ENCODE measurements at regions not wholly inside any gene's neighbourhood (a gene's known extent, or its start where the extent isn't known, plus 50 kb on each side); places are given as distances from the start of the nearest gene placed in this dataset.

DNA sequence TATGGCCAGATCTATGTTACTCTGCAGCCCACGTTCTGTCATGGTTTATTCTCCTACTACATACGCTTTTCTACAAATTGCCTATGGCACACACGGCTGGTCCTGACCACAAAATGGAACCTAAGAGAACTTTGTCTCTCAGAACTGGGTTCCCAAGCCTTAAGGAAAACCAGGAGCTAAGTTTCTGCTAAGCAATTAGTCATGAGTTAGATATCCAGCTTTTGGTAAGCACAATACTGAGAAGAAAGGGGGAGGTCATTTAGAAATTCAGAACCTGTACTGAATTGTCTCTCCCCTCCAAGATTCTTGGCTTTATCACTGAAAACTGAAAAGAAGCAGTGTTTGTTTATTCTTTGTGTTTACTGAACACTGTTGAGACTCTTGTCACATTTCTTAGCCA is 283.5 kb upstream of the TANK start:
- no peak for DNase-seq (ENCODE audit: low read depth)

DNA sequence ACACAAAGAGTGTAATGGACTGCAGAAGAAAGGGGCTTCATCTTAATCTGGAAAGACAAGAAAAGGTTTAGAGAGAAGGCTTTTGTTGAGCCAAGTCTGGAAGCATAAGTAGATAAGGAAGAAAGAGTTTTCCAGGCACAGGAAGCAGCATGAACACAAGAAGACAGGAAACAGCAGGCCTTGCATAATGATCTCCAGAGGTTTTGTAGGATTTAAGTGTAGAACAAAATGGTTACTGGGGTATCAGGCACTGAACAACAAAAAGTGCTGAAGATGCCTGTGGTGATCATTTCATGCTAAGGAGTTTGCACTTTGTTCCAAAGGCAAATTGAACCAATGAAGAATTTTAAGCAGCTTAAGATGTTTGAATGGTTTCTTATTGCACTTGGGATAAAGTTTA is 281.6 kb upstream of the TANK start:
- no peak for DNase-seq (ENCODE audit: low read depth)

DNA sequence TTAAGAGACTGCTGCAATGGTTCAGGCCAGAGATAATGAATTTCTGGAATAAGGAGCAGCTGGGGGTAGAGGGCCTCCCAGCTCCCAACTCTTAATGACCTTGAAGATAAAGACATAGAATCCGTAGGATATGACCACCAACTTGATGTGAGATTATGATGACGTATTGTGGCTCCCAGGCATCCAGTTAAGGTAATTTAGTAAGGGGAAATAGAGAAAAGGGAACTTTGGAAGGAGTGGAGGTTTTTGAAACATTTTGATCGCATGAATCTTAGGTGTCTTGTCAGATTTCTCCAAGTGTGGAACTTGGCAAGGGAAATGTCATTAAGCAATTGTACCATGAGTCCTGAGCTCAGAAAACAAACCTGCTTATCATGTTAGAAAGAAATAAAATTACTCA is 277.3 kb upstream of the TANK start:
- no peak for DNase-seq (ENCODE audit: low read depth)

DNA sequence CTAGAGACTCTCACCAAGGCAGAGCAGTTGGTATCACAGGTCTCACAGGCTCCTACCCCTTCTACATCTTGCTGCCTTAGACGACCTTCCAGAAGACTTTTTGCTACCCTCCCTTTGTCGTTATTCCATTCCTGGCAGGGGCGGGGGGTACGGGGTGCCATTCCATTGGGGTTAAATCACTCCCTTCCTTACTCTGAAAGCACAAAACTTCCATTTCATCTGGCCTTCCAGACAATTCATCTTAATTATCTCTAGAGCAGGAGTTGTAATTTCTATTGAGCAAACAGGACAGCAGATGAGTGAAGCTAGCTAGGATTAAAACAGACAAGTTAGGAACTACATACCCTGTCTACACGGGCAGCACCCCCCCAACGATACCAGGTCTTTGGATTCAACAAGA is 276.2 kb upstream of the TANK start:
- DNase-seq (ENCODE audit: low read depth): no peak

DNA sequence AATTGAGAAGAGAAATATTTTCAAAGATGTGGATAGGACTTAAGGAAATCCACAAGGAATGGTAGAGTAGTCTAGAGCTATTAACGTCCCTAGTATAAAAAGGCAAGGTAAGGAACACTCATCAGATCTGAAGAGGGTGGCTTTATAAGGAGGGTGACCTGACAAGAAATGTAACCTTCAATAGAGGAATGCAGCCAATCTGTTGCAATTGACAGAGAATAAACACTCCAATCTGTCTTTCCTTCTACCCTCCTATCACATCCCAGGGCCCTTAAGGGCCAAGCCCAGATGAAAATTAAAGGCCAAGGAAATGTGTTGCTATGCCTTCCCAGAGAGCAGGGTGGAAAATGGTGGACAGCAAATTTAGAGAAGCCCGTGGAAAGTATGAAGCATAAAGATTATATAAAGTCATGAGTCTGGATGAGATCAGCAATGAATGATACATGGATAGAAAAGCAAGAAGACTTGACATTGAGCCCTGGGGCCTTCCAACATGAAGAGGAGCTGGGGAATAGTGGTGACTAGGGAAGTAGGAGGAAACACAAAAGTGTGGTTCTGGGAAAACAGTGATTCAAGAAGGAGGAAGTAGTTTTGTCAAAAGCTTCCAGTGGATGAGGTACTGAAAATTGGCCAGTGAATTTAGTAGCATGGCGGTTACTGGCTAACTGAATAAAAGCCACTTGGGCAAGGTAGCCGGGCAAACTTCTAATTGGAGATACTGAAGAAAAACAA is 270.6 kb upstream of the TANK start:
- DNase-seq (ENCODE audit: low read depth): no peak

DNA sequence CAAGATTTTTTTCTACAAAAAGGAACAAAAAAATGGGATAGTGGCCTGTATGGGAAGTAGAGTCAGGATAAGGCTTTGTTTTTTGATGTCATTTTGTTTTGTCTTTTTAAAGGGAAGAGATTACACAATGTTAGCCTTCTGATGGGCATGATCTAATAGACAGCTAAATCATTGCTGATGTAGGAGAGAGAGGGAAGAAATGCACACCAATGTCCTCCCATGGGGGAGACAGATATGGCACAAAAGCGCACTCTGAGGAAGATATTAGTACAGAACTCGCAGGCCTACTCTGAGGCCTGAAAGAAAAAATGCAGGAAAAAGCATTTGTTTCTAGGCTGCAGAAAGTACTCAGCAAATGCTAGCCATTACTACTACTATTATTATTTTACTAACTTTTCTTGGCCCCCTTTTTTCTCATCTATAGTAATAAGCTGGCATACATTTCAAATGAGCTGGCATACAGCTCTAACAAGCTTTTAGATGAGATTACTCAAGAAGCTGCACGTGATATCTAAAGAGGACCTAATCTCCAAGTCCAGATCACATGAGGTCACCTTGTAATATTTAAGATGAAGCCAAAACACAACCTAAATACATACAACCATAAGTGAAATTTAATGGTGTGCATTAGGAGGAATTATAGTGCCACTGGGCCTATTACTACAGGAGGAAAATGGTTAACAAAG is 269.4 kb upstream of the TANK start:
- DNase-seq (ENCODE audit: low read depth): no peak

DNA sequence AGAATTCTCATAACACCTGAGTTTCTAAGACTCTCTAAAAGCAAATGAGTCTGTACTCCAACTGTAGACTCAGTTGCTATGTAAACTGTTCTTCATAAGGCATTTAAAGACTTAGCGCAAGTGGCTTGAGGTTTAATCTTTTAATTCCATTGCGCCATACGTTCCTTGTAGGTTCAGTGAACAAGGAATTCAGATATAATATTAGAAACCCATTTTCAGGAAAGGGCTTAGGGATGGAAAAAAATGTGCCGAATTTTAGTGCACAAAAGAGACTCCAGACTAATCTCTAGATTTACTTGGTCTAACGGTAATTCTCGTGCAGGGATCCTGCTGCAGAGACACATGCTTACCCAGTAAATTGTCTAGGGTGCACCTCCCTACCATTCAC is 268.9 kb upstream of the TANK start:
- DNase-seq (ENCODE audit: low read depth): no peak

DNA sequence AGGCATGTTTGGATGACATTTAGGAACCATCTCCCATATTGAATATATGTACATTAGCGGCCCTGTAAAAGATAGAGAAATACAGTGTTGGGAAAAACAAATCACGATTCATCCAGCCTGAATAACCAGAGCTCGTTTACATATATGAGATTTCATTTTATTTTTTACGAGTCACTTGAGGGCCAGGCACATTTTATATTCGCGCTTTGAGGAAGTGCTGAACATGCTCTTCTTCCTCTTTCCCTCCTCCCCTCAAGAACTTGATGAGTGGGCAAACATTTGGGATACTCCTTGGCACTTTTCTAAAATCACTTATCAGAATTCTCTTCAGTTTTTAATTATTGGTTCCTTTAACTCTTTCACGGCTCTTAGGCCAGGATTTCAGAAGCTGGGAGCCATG is 268.0 kb upstream of the TANK start:
- no peak for DNase-seq (ENCODE audit: low read depth)

DNA sequence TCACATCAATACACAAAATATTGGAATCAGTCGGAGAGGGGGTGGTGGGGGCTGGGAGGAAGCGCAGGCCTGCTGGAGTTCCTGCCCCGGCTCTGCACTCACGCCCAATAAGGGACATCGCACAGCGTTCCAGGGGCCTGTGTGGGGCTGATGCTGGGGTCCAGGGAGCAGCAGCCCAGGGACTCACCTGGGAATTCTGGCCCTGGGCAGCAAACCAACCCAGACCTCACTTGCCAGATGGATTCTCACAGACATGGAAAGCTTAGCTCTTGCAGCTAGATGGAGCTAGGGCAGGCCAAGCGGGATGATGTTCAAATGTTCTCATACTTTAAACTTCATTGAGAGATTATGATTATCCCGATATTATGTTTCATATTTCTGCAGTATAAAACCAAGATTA is 266.6 kb upstream of the TANK start:
- no peak for DNase-seq (ENCODE audit: low read depth)

DNA sequence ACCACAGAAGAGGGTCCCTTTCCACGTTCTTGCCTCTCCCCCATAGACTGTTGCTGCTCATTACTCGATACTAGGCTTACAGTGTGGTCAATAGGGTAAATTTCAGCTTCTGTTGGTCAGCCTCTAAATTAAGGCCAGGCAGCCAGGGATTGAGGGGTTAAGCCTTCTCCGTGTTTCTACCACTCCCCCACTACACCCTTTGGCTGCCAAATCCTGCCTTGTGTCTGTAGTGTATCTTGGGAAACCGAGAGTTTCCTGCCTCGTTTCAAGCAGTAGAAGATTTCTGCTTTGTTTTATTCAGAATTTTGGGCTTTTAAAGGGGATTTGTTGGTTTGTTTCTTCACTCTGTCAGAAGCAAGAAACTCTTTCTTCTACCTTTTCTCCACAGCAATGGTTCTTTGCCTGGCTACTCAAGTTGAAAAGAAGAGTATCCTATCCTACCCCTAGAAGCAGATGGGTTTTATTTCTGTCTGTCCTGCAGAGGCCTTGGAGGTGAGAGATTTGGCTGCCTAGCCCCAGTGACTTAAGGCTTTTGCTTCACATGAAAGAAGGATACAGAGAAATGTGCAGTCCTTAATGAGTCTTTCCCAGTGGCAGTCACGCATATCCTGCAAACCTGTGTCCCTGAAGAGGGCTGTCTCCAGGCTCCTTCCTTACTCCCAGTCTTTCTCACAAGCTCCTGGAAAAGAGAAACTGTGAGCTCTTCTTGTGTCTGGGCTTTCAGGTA is 261.5 kb upstream of the TANK start:
- no peak for DNase-seq (ENCODE audit: low read depth)

DNA sequence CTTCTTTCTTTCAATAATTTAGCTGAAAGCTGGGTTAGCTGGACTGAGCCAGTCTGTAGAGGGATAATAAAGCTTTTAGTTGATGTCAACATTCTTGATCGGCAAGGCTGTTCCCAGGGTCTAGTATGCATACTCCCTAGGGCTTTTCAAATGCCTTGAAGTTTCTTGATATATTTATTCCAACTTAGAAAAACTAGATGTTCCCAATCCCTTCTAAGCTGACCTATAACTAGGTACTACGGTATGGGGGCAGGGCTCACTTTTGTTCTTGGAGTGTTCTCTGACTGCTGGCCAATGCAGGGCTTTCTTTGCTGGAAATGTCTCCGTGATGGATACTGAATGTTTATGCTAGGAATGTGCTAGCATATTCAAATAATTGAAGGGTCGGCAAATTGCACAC is 258.6 kb upstream of the TANK start:
- DNase-seq (ENCODE audit: low read depth): no peak

DNA sequence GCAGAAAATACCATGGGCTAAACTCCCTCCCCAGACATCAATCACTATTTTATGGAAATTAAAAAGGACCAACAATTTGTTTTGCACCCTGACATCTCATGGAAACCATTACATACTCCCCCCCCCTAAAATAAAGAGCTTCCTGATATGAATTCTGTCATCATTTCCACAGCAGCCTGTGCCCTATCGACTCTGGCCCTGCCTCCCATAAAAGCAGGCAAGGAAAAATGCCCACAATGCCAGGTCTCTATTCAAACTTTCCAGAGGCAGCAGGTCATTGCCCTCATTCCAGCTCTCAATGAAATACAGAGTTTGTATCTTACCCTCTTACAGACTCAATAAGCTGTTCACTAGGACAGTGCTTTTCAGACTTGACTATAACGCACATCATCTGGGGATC is 254.4 kb upstream of the TANK start:
- no peak for DNase-seq (ENCODE audit: low read depth)

DNA sequence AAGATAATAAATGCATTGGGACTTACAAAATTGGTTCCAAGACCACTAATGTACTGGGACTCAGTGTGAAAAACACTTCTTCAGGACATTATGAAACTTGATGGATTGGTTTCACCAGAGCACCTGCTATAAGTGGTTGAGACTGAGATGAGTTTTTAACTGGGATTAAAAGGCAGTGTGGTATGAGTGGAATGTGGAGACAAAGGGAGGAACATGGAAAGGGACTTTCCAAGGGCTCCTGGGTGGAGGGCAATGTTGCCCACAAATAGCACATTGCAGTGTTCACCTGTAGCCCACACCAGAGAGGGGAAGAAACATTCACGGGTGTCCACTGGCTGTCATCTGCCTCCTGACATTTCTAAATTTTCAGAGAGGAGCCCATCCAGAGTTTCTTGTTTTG is 253.3 kb upstream of the TANK start:
- no peak for DNase-seq (ENCODE audit: low read depth)

DNA sequence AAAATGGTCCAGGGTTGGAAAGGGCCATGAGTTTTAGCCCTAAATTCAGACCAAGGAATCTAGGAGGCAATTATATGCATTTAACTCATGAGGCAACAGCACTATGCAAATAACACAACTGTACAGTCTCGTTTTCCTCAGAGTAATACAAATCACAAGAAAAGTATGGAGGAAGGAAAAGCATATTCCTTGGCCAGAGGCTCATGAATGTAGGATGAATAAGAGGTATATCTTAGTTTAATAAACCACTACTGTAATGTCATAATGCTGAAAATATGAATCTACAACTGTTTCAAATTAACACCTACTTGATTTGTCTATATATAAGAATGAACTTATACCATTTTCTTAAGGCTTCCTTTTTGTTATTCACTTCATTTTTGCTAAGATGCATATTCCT is 252.5 kb upstream of the TANK start:
- DNase-seq (ENCODE audit: low read depth): no peak

DNA sequence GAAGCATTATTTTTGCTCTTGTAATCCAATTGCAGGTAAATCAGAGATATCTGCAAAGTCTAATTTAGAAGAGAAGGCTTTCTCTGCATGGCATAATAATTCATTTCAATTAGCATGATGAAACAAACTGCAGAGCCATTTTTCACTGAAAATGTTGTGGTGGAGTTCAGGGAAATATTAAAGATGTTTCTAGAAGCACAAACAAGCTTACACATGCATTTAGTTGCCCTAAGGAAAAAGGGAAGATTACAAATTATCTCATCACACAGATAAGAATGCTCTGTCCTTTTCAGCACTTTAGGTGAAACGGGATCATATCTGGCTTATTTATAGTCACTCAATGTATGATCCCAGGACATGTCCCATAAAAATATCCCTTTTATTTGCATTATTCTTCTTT is 252.1 kb upstream of the TANK start:
- DNase-seq (ENCODE audit: low read depth): no peak

DNA sequence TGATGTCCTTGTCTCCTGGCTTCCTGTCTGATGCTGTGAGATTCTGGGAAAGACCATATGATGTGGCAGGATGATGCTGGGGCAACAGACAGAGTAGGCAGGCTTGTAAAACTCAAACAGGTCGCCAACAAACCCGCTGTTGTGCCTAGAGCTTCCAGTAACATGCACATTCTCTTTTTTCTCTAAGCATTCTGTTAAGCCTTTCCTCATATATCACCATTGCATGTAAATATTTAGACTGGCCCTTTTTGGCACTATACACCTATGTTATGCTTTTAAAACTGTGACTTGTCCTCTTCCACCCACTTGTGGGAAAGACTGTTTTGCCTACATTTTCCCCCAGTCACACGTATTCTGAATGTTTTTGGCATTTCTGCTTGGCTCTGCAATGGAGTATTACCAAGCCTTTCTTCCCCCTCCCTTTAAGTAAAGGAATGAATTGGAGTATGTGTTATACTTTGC is 250.4 kb upstream of the TANK start:
- DNase-seq (ENCODE audit: low read depth): no peak

DNA sequence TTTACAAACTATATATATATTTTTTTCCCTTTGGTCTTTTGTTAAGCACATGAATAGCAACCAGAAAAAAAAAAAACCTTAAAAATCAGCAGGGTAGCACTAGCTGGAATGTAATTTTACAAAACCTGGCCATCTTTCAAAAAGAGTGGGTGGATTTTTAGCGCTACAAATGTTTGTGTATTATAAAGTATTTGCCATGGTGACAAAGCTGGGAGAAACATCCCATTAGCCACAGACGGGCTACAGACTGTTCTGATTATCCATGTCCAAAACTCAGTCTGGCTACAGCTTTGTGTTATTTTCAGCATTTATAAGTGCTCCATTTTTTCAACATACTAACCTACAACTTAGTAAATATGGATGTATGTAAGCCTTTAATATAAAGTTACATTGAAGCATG is 249.5 kb upstream of the TANK start:
- DNase-seq (ENCODE audit: low read depth): no peak

DNA sequence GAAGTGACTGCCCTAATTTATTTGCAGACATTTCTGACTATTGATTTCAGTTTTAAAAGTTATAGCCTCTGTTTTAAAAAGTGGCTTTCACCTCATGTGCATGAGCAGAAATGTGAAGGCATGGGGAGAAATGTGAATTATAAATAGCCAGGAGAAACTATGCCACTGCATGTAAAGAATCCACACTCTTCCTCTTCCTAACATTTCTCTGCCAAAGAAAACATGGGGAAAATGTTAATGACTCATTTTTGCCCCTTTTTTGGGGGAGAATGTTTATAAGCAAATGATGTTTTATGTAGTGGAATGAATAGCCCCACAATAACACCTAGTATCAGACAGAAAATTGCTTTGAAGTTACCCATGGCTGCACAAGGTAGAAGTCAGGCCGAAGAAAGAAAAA is 249.0 kb upstream of the TANK start:
- DNase-seq (ENCODE audit: low read depth): no peak

DNA sequence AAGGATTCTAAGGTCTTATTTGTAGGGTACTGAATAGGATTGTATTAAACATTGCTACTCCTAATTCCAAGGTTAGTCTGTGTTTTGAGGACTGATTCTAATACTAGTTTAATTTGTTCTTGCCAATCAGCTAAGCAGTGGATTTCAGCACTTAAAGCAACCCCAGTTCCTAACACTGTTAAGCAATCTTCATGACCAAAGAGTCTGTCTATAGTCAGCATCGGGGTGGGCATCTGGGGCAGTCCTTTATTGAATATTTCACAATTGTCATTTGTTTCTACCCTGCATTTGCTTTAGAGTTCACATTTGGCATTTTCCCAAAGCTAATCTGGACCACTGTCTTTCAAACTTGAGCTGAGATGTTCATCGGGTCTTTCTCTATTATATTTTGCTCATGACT is 248.0 kb upstream of the TANK start:
- no peak for DNase-seq (ENCODE audit: low read depth)

DNA sequence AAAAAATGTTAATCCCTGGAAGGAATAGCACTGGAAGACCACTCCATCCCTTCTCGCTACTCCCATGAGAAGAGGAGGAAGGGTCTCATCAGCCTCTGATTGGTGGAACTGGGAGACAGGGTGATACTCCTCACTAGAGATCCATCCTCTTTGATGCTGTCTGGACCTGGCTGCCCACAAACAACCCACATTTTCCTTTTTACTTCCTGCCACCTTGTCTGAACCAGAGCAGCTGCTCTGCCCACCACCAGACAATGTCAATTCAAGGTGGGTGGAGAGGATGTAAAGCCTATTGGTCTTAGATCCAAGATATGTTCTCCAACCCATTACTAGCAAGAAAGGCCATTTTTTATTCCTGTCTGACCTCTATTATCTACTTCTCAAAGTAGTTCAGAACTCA is 246.9 kb upstream of the TANK start:
- no peak for DNase-seq (ENCODE audit: low read depth)

DNA sequence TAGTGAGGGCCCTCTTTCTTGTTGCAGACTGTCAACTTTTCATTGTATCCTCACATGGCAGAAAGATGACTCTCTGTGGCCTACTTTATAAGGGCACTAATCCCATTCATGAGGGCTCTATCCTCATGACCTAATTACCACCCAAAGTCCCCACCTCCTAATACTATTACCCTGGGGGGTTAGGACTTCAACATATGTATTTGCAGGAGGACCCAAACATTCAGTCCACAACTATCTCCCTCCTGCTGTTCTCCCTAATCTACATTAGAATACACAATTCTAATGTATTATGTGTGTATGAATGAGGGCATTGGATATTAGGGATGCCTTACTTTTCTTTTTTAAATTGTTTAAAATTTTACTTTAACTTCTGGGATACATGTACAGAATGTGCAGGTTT is 246.0 kb upstream of the TANK start:
- DNase-seq (ENCODE audit: low read depth): no peak

DNA sequence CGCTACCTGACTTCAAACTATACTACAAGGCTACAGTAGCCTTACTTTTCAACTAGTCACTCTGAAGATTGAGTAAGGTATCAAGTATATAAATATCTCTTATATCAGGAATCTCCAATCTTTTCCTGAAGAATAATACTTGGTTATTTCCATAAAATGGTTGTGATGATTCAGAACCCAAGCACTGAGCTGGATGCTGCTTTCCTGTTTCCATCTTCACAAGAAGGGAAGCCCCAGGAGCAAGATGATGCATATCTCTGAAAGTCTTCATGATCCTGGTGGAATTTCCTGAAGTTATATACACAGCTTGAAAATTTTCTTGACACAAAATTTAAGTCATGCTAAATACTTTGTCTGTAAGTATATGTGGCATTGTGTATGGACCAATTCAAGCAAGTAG is 243.9 kb upstream of the TANK start:
- no peak for DNase-seq (ENCODE audit: low read depth)

DNA sequence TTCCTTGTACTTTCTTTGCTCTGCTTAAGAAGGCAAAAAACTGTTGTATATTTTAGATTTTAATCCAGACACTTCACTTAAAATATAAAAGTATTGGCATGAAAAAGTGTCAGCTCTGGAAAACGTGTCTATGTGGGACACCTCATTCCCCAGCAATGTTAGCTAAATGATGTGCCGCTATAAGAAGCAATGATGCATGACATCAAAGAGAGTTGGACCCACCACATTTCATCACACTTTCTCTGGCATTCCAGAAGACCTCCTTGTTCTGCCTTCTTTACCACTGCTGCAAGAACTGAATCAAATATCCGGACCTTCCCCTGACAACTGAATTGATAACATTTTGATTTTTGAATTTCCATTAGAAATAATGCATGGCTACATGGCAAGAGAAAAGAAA is 242.4 kb upstream of the TANK start:
- no peak for DNase-seq (ENCODE audit: low read depth)

All from activated T-cell treated with anti-CD3 and anti-CD28 coated beads for 24 hours (primary cell).